Mucosa of descending colon (tissue), 3 donors: ENCODE measurements at regions not wholly inside any gene's neighbourhood (a gene's known extent, or its start where the extent isn't known, plus 50 kb on each side); places are given as distances from the start of the nearest gene placed in this dataset.

Experiments used
- ATAC-seq: fragments of 200-7000 bp; cut with Tn5 transposase; one replicate; pipeline ENCODE4 v1.9.1; 2020; ENCODE audit warnings: mild to moderate bottlenecking, moderate library complexity
- DNase-seq, 3 donors: peaks; one replicate each; pipeline ENCODE4 v3.0.0-alpha.2; 2020
- H3K36me3 ChIP-seq: fragments of 200-600 bp; one replicate; pipeline ENCODE4 v1.8.0; 2021; ENCODE audit warnings: low read depth, mild to moderate bottlenecking
- H3K4me1 ChIP-seq: fragments of 200-600 bp; one replicate; pipeline ENCODE4 v1.8.0; 2021; ENCODE audit warnings: low read depth, mild to moderate bottlenecking
- H3K4me3 ChIP-seq: fragments of 200-600 bp; one replicate; pipeline ENCODE4 v1.8.0; 2021; ENCODE audit warnings: mild to moderate bottlenecking
- H3K9me3 ChIP-seq: fragments of 200-600 bp; one replicate; pipeline ENCODE4 v1.8.0; 2021; ENCODE audit warnings: mild to moderate bottlenecking
- CTCF ChIP-seq: fragments of 200-600 bp; IDR thresholded peaks from one replicate; pipeline ENCODE4 v1.8.0; 2022; ENCODE audit warnings: antibody characterized with exemption, mild to moderate bottlenecking
- intact Hi-C, 2 donors: fragments of 100-400 bp; cut with DNase I in 1 of 2; cut with micrococcal nuclease in 1 of 2; formaldehyde crosslinking; loops; one replicate each; pipeline versions ENCODE4 v1.11.0 to v1.11.1; 2022; cut with DNase I, micrococcal nuclease
- donor health status: DM: no; HTN: no; CAD: no; lungs with moderate emphysema.
- donor health status: DM: no; HTN: no; CAD: no.
- donor health status: DM: no; HTN: yes; CAD: no.

GRCh38 chr1:101667761-101668160 is 329.0 kb downstream of the OLFM3 start:
- DNase-seq (no peak), ATAC-seq (no peak)
- no peak for TF ChIP-seq CTCF
- no peaks in the 10 kb centered on the region for H3K36me3 ChIP-seq
- H3K4me3 ChIP-seq: no peak overlapping the region
- intact Hi-C loops: no loop called here
- no peaks in the 10 kb centered on the region for H3K9me3 ChIP-seq
- H3K4me1 ChIP-seq: no peaks in the 10 kb centered on the region

GRCh38 chr1:101683136-101683535 is 313.6 kb downstream of the OLFM3 start:
- intact Hi-C loops: no loop called here
- DNase-seq: no peak

GRCh38 chr1:101683561-101683960 is 313.2 kb downstream of the OLFM3 start:
- DNase-seq: no peak
- no peak for TF ChIP-seq CTCF
- H3K9me3 ChIP-seq: no peaks in the 10 kb centered on the region
- intact Hi-C loops: no loop called here
- ATAC-seq: no peak
- no peaks in the 10 kb centered on the region for H3K36me3 ChIP-seq
- H3K4me1 ChIP-seq: no peaks in the 10 kb centered on the region
- H3K4me3 ChIP-seq: no peak overlapping the region

More at GRCh38 chr1:101683136-101683535, 313.6 kb downstream of the OLFM3 start:
- Histone ChIP-seq H3K9me3 (no peaks in the 10 kb centered on the region), H3K4me1 (no peaks in the 10 kb centered on the region), H3K4me3 (no peak overlapping the region), H3K36me3 (no peaks in the 10 kb centered on the region)
- no peak for TF ChIP-seq CTCF
- no peak for ATAC-seq

- DNase-seq (no peak), ATAC-seq (no peak)
- Histone ChIP-seq H3K4me3 (no peak overlapping the region), H3K9me3 (no peaks in the 10 kb centered on the region), H3K4me1 (no peaks in the 10 kb centered on the region), H3K36me3 (no peaks in the 10 kb centered on the region)
- no peak for TF ChIP-seq CTCF
- intact Hi-C loops: no loop called here
These were observed 299.7 kb downstream of the OLFM3 start for GRCh38 chr1:101697072-101697471.

- no peak for DNase-seq
- Histone ChIP-seq H3K4me3 (no peak overlapping the region), H3K4me1 (no peaks in the 10 kb centered on the region), H3K36me3 (no peaks in the 10 kb centered on the region), H3K9me3 (no peaks in the 10 kb centered on the region)
- intact Hi-C loops: no loop called here
- TF ChIP-seq CTCF: no peak
- no peak for ATAC-seq
These were observed 298.0 kb downstream of the OLFM3 start for GRCh38 chr1:101698681-101699080.

GRCh38 chr1:101704895-101705294 is 291.8 kb downstream of the OLFM3 start:
- intact Hi-C loops: no loop called here

More at GRCh38 chr1:101704895-101705294, 291.8 kb downstream of the OLFM3 start:
- H3K4me1 ChIP-seq: no peaks in the 10 kb centered on the region
- H3K36me3 ChIP-seq: no peaks in the 10 kb centered on the region
- no peaks in the 10 kb centered on the region for H3K9me3 ChIP-seq
- no peak for ATAC-seq
- no peak overlapping the region for H3K4me3 ChIP-seq
- no peak for DNase-seq
- no peak for TF ChIP-seq CTCF
